B cell (primary cell): ENCODE measurements at regions not wholly inside any gene's neighbourhood (a gene's known extent, or its start where the extent isn't known, plus 50 kb on each side); places are given as distances from the start of the nearest gene placed in this dataset.
"Not testable (repeated sequence)": the region's sequence is repeated elsewhere in the genome, so short reads cannot be mapped to it uniquely, and the experiment has no call there.

Experiments
- ATAC-seq: fragments of 200-7000 bp; cut with Tn5 transposase; one replicate; pipeline ENCODE4 v1.10.0; 2021; ENCODE audit warnings: low read depth, mild to moderate bottlenecking, moderate number of reproducible peaks, moderate library complexity
- CTCF ChIA-PET: fragments of 350-600 bp; sonication (Branson Sonifier 250); formaldehyde crosslinking; loops from one replicate; lab custom pipeline; 2021; ENCODE audit warnings: antibody characterized with exemption, inconsistent platforms; lab: Charles Lee
- POLR2A ChIA-PET: fragments of 350-600 bp; sonication (Branson Sonifier 250); formaldehyde crosslinking; loops from one replicate; lab custom pipeline; 2021; ENCODE audit warnings: antibody characterized with exemption; lab: Charles Lee
- DNase-seq: peaks from one replicate; pipeline ENCODE4 v3.0.0; 2013
- H2AFZ ChIP-seq: 2 replicates; pipeline ENCODE4 v1.6.1; 2012; ENCODE audit warnings: mild to moderate bottlenecking, low read depth, low read length; ENCODE audit not compliant: insufficient read depth, poor library complexity, severe bottlenecking
- H3K27ac ChIP-seq, 2 donors: 1 replicate in 1 of 2; 2 replicates in 1 of 2; pipeline ENCODE4 v1.5.1; 2012 to 2013; ENCODE audit warnings: low read length in 2 of 2, mild to moderate bottlenecking in 2 of 2, moderate library complexity in 1 of 2
- H3K27me3 ChIP-seq, 4 experiments: fragments of 200-600 bp in 1 of 4; sonication (generic) in 1 of 4; replicated peaks in 1 of 4; 1 replicate in 2 of 4; 2 replicates in 2 of 4; pipeline versions ENCODE4 v1.6.1 to v1.7.0; 2013 to 2016; ENCODE audit warnings: low read length in 3 of 4, mild to moderate bottlenecking in 2 of 4, mixed read lengths in 1 of 4, moderate library complexity in 1 of 4; ENCODE audit not compliant: insufficient read depth in 4 of 4, control insufficient read depth in 3 of 4; ENCODE audit errors: control extremely low read depth in 1 of 4
- H3K36me3 ChIP-seq, 2 experiments: replicated peaks in 1 of 2; 1 replicate in 1 of 2; 2 replicates in 1 of 2; pipeline versions ENCODE4 v1.6.1 to v1.7.1; 2013; ENCODE audit warnings: low read length in 1 of 2; ENCODE audit not compliant: insufficient read depth in 2 of 2, control insufficient read depth in 1 of 2; ENCODE audit errors: control extremely low read depth in 1 of 2, extremely low read depth in 1 of 2
- H3K4me1 ChIP-seq, 2 donors: fragments of 200-600 bp in 1 of 2; sonication (generic) in 1 of 2; 1 replicate in 1 of 2; 2 replicates in 1 of 2; pipeline versions ENCODE4 v1.5.1 to v1.6.1; 2013 to 2017; ENCODE audit warnings: low read length in 2 of 2; ENCODE audit not compliant: control insufficient read depth in 2 of 2, insufficient read depth in 2 of 2
- H3K4me2 ChIP-seq: replicated peaks from 2 replicates; pipeline ENCODE3; 2012; ENCODE audit warnings: mild to moderate bottlenecking, low read depth, low read length; ENCODE audit not compliant: poor library complexity, severe bottlenecking
- H3K4me3 ChIP-seq, 5 experiments: fragments of 200-600 bp in 1 of 5; sonication (generic) in 1 of 5; 1 replicate in 3 of 5; 2 replicates in 2 of 5; pipeline versions ENCODE4 v1.5.1 to v1.7.0; 2011 to 2016; ENCODE audit warnings: low read length in 4 of 5, mild to moderate bottlenecking in 4 of 5, low read depth in 2 of 5, control low read depth in 1 of 5, moderate library complexity in 1 of 5; ENCODE audit not compliant: insufficient read depth in 1 of 5; ENCODE audit errors: control extremely low read depth in 1 of 5, extremely low read depth in 1 of 5
- H3K79me2 ChIP-seq: fragments of 200-600 bp; sonication (generic); one replicate; pipeline ENCODE4 v1.6.0; 2016; ENCODE audit warnings: low read length; ENCODE audit not compliant: control insufficient read depth, insufficient read depth
- H3K9ac ChIP-seq: fragments of 200-600 bp; sonication (generic); 2 replicates; pipeline ENCODE4 v1.6.1; 2017; ENCODE audit warnings: mild to moderate bottlenecking, low read length, moderate library complexity
- H3K9me3 ChIP-seq, 3 donors: one replicate each; pipeline versions ENCODE4 v1.6.1 to v1.7.1; 2013; ENCODE audit warnings: low read length in 2 of 3; ENCODE audit not compliant: control insufficient read depth in 2 of 3, insufficient read depth in 1 of 3; ENCODE audit errors: control extremely low read depth in 1 of 3
- H4K20me1 ChIP-seq: 2 replicates; pipeline ENCODE4 v1.6.0; 2012; ENCODE audit warnings: mild to moderate bottlenecking, low read length; ENCODE audit not compliant: insufficient read depth, control insufficient read depth, poor library complexity, severe bottlenecking
- H3K27ac Mint-ChIP-seq: one replicate; pipeline ENCODE4 v1.8.0; 2021; ENCODE audit warnings: mixed read lengths
- H3K27me3 Mint-ChIP-seq: one replicate; pipeline ENCODE4 v1.8.0; 2021; ENCODE audit warnings: mixed read lengths
- H3K4me1 Mint-ChIP-seq: one replicate; pipeline ENCODE4 v1.8.0; 2021; ENCODE audit warnings: mixed read lengths
- H3K4me3 Mint-ChIP-seq: one replicate; pipeline ENCODE4 v1.8.0; 2021; ENCODE audit warnings: mixed read lengths
- H3K9me3 Mint-ChIP-seq: one replicate; pipeline ENCODE4 v1.8.0; 2022; ENCODE audit warnings: mixed read lengths; ENCODE audit not compliant: insufficient read depth
- WGBS: methylation state at CpG from one replicate; pipeline ENCODE4 v1.1.5; 2013; ENCODE audit warnings: missing lambda C conversion rate; ENCODE audit not compliant: insufficient coverage; 5-methylcytosine and 5-hydroxymethylcytosine counted together
- intact Hi-C: fragments of 100-400 bp; cut with micrococcal nuclease; formaldehyde crosslinking; loops from one replicate; pipeline ENCODE4 v1.10.0; 2022

DNA sequence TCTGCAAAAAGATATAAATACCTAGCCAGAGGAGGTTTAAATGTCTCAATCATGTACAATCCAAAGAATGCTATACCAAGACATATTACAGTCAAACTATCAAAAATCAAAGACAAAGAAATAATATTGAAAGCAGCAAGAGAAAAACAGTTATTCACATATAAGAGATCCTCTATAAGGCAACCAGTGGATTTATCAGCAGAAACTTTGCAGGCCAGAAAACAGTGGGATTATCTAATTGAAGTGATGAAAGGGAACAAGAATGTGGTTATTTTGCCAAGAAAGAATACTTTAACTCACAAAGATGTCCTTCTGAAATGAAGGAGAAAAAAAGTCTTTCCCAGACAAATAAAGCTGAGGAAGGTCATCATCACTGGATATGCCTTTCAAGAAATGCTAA is 1318.0 kb downstream of the CDH12 start:
- DNase-seq, H3K27me3 ChIP-seq, H3K36me3 ChIP-seq, H3K27ac Mint-ChIP-seq, H3K27me3 Mint-ChIP-seq, H2AFZ ChIP-seq, H3K4me1 Mint-ChIP-seq, H3K9ac ChIP-seq, H3K4me3 Mint-ChIP-seq, POLR2A ChIA-PET, H3K4me1 ChIP-seq, ATAC-seq, H4K20me1 ChIP-seq, H3K79me2 ChIP-seq, H3K4me2 ChIP-seq, H3K4me3 ChIP-seq, H3K9me3 ChIP-seq, CTCF ChIA-PET, H3K9me3 Mint-ChIP-seq, intact Hi-C loops, H3K27ac ChIP-seq: not testable (repeated sequence)

DNA sequence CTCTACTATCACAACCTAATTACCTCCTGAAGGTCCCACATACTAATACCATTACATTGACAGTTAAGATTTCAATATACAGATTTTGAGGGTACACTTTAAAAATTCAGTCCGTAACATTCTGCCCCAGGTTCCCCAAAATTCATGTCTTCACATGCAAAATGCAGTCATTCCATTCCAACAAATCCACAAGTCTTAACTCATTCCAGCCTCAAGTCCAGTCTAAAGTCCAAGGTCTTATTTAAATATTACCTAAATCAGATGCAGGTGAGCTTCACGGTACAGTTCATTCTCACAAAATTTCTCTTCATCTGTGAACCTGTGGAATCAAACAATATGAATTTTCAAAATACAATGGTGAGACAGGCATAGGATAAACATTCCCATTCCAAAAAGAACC is 1332.0 kb downstream of the CDH12 start:
- intact Hi-C loops, H3K4me1 ChIP-seq, H4K20me1 ChIP-seq: not testable (repeated sequence)

GRCh38 chr5:21496926-21497325 is 1356.2 kb downstream of the CDH12 start:
- H3K9me3 ChIP-seq, H3K27ac ChIP-seq, H3K9ac ChIP-seq, intact Hi-C loops, H3K4me3 ChIP-seq, H4K20me1 ChIP-seq, H3K9me3 Mint-ChIP-seq, DNase-seq, H3K27ac Mint-ChIP-seq, H3K4me3 Mint-ChIP-seq, H3K36me3 ChIP-seq, CTCF ChIA-PET, H3K4me1 ChIP-seq, H2AFZ ChIP-seq, POLR2A ChIA-PET, ATAC-seq, H3K27me3 ChIP-seq, H3K27me3 Mint-ChIP-seq, H3K79me2 ChIP-seq, H3K4me2 ChIP-seq, H3K4me1 Mint-ChIP-seq: not testable (repeated sequence)
- 100% methylated on average over 2 of the region's 11 CpGs for WGBS

More for the DNA sequence above, 1332.0 kb downstream of the CDH12 start:
- H3K9me3 Mint-ChIP-seq, H3K9ac ChIP-seq, H3K4me2 ChIP-seq, H3K27ac ChIP-seq, CTCF ChIA-PET, H3K4me1 Mint-ChIP-seq, H3K79me2 ChIP-seq, H3K27ac Mint-ChIP-seq, H3K4me3 ChIP-seq, H3K4me3 Mint-ChIP-seq, H3K27me3 ChIP-seq, DNase-seq, H2AFZ ChIP-seq, ATAC-seq, H3K9me3 ChIP-seq, H3K36me3 ChIP-seq, POLR2A ChIA-PET, H3K27me3 Mint-ChIP-seq: not testable (repeated sequence)
- no CpG with 5 or more reads among the region's 2 CpGs for WGBS

DNA sequence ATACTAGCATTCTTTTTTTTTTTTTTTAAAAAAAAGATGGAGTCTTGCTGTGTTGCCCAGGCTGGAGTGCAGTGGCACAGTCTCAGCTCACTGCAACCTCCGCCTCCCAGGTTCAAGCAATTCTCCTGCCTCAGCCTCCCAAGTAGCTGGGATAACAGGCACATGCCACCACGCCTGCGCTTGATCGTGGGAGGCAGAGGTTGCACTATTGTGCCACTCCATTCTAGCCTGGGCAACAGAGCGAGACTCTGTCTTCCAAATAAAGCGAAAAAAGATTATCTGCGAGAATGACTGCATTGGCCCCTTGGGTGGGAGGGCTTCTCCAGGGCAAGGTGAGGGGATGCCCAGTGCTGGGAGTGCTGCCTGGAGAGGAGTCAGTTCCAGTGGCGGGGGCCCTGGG is 1357.1 kb downstream of the CDH12 start:
- H3K27me3 Mint-ChIP-seq, H3K4me3 Mint-ChIP-seq, H3K9ac ChIP-seq, H3K4me1 Mint-ChIP-seq, H2AFZ ChIP-seq, H3K4me2 ChIP-seq, H3K27ac Mint-ChIP-seq, H3K4me1 ChIP-seq, H3K27me3 ChIP-seq, ATAC-seq, intact Hi-C loops, H4K20me1 ChIP-seq, H3K27ac ChIP-seq, CTCF ChIA-PET, H3K9me3 Mint-ChIP-seq, H3K79me2 ChIP-seq, H3K36me3 ChIP-seq, H3K9me3 ChIP-seq, H3K4me3 ChIP-seq, DNase-seq, POLR2A ChIA-PET: not testable (repeated sequence)
- 100% methylated on average over 4 of the region's 8 CpGs for WGBS
